Adrenal gland (tissue), 9 donors: ENCODE measurements at regions not wholly inside any gene's neighbourhood (a gene's known extent, or its start where the extent isn't known, plus 50 kb on each side); places are given as distances from the start of the nearest gene placed in this dataset.

Experiments used
- DNase-seq, 7 donors: peaks; one replicate each; pipeline ENCODE4 v3.0.0-alpha.2; 2019 to 2020
- H3K27ac ChIP-seq, 5 donors: fragments of 200-600 bp; sonication (generic) in 4 of 5; 1 replicate in 3 of 5; 2 replicates in 2 of 5; pipeline versions ENCODE4 v1.5.1 to v1.8.0; 2016 to 2020; ENCODE audit warnings: mild to moderate bottlenecking in 1 of 5
- H3K27me3 ChIP-seq: fragments of 200-600 bp; 2 replicates; pipeline ENCODE4 v1.8.0; 2021
- H3K36me3 ChIP-seq, 2 donors: fragments of 200-600 bp; replicated peaks in 1 of 2; 1 replicate in 1 of 2; 2 replicates in 1 of 2; pipeline versions ENCODE4 v1.5.1 to v1.8.0; 2018 to 2022
- H3K4me1 ChIP-seq, 2 donors: fragments of 200-600 bp; replicated peaks in 1 of 2; 1 replicate in 1 of 2; 2 replicates in 1 of 2; pipeline versions ENCODE4 v1.5.1 to v1.8.0; 2018 to 2021
- H3K4me3 ChIP-seq, 4 donors: fragments of 200-600 bp; sonication (generic) in 3 of 4; one replicate each; pipeline ENCODE4 v1.5.1; 2016 to 2018
- H3K9me3 ChIP-seq, 3 donors: fragments of 200-600 bp; sonication (generic) in 1 of 3; replicated peaks in 1 of 3; 1 replicate in 2 of 3; 2 replicates in 1 of 3; pipeline versions ENCODE4 v1.5.1 to v1.8.0; 2016 to 2021
- POLR2A ChIP-seq, 2 donors: fragments of 450-650 bp; IDR thresholded peaks; one replicate each; pipeline ENCODE4 v1.6.1; 2017; ENCODE audit warnings: antibody characterized with exemption in 2 of 2, mild to moderate bottlenecking in 2 of 2, moderate library complexity in 1 of 2
- WGBS, 4 donors: extraction: QIAGEN DNeasy Blood & Tissue Kit in 2 of 4; methylation state at CpG; one replicate each; pipeline versions ENCODE4 v1.1.5 to v1.1.7; 2013 to 2017; 5-methylcytosine and 5-hydroxymethylcytosine counted together
- intact Hi-C, 2 donors: fragments of 100-400 bp; cut with DNase I; formaldehyde crosslinking; loops; one replicate each; pipeline versions ENCODE4 v1.14.1 to v1.15.0; 2022 to 2023
- TF ChIP-seq, protein P1 (sequence below), 6 experiments: fragments of 450-650 bp in 4 of 6; fragments of 200-600 bp in 2 of 6; sonication (generic) in 1 of 6; IDR thresholded peaks; 1 replicate in 5 of 6; 2 replicates in 1 of 6; pipeline versions ENCODE4 v1.5.1 to v1.8.0; 2016 to 2021; ENCODE audit warnings: antibody characterized with exemption in 6 of 6, mild to moderate bottlenecking in 2 of 6, moderate library complexity in 1 of 6
- donor health status: healthy with polysubstance abuse.
- donor health status: Bipolar disorder and iron deficiency.
- donor health status: DM: yes; HTN: yes; CAD: no.
- donor health status: DM: no; HTN: no; CAD: no.
- donor health status: DM: no; HTN: no; CAD: no.

- 47 to 64% (median 55%) methylated on average over 2 of the region's 2 CpGs for WGBS, 4 donors
- Histone ChIP-seq H3K4me1 (no peaks in the 10 kb centered on the region), H3K4me3 (no peak overlapping the region), H3K27ac (no peak overlapping the region), H3K27me3 (no peaks in the 10 kb centered on the region), H3K36me3 (no peaks in the 10 kb centered on the region), H3K9me3 (no peaks in the 10 kb centered on the region)
- no peak for DNase-seq
- intact Hi-C loops = no loop called here
- TF ChIP-seq POLR2A (IDR thresholded peaks at IDR 0.05) = no peak
- TF ChIP-seq, protein P1, sequence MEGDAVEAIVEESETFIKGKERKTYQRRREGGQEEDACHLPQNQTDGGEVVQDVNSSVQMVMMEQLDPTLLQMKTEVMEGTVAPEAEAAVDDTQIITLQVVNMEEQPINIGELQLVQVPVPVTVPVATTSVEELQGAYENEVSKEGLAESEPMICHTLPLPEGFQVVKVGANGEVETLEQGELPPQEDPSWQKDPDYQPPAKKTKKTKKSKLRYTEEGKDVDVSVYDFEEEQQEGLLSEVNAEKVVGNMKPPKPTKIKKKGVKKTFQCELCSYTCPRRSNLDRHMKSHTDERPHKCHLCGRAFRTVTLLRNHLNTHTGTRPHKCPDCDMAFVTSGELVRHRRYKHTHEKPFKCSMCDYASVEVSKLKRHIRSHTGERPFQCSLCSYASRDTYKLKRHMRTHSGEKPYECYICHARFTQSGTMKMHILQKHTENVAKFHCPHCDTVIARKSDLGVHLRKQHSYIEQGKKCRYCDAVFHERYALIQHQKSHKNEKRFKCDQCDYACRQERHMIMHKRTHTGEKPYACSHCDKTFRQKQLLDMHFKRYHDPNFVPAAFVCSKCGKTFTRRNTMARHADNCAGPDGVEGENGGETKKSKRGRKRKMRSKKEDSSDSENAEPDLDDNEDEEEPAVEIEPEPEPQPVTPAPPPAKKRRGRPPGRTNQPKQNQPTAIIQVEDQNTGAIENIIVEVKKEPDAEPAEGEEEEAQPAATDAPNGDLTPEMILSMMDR (IDR thresholded peaks at IDR 0.05) = no peak
Observed at GRCh38 chr13:76383676-76384461, 502.3 kb downstream of the KCTD12 start.

DNA sequence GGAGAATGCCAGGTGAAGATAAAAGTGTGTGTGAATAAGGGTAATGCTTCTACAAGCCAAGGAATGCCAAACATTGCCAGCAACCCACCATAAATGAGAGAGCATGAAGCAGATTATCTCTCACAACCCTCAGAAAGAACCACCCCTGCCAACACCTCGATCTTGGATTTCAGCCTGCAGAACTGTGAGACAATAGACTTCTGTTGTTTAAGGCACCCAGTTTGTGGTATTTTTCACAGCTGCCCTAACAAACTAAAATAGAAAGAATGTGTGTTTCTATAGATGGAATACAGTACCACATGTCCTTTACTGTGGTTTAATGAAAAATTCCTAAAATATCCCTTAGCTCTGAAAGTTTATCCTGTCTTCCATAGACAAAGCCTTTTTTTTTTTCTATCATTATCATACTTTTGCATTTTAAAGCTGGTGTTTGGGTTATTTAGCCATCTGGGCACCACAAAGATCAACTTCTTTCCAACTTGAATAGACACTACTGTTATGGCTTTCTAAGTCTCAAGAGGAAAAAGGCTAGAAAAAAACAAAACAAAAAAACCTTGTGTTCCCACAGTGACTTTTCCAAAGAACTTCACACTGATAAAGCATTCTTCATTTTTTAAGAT is 505.6 kb downstream of the KCTD12 start:
- no peak overlapping the region for H3K4me3 ChIP-seq
- H3K9me3 ChIP-seq = no peaks in the 10 kb centered on the region
- DNase-seq = no peak
- H3K27ac ChIP-seq = no peak overlapping the region
- no peak for TF ChIP-seq POLR2A (IDR thresholded peaks at IDR 0.05)
- TF ChIP-seq, protein P1 (IDR thresholded peaks at IDR 0.05) = no peak
- no peaks in the 10 kb centered on the region for H3K27me3 ChIP-seq
- 64 to 88% (median 81%) methylated on average over 1 of the region's 1 CpG for WGBS, 4 donors
- intact Hi-C loops = no loop called here
- no peaks in the 10 kb centered on the region for H3K4me1 ChIP-seq
- H3K36me3 ChIP-seq = no peaks in the 10 kb centered on the region

- Histone ChIP-seq H3K4me1 (no peaks in the 10 kb centered on the region), H3K36me3 (no peaks in the 10 kb centered on the region), H3K9me3 (no peaks in the 10 kb centered on the region), H3K27me3 (no peaks in the 10 kb centered on the region), H3K27ac (no peak overlapping the region), H3K4me3 (no peak overlapping the region)
- intact Hi-C loops = no loop called here
- DNase-seq = no peak
- 73 to 78% (median 76%) methylated on average over 4 of the region's 4 CpGs for WGBS, 4 donors
- TF ChIP-seq, protein P1 (IDR thresholded peaks at IDR 0.05) = no peak
- no peak for TF ChIP-seq POLR2A (IDR thresholded peaks at IDR 0.05)
Observed at GRCh38 chr13:76379341-76380105, 506.7 kb downstream of the KCTD12 start.

DNA sequence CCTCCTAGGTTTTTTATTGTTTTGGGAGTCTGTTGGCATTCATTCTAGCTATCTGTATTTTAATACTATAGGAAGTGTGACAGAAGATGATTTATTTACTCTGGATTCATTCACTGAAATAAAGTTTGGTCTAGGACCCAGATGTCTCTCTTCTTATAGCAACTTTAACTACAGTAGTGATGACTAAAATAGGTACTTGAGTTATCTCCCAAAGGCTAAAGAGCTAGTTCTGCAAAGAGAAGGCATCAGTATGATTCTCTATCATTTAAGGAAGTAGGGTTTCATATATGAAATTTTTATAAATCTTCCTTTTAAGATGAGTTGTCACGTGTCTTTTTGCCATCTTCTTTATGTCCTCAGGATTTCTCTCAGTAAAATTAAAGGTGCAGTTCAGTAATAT is 507.4 kb downstream of the KCTD12 start:
- DNase-seq = no peak
- no peaks in the 10 kb centered on the region for H3K4me1 ChIP-seq
- H3K4me3 ChIP-seq = no peak overlapping the region
- H3K9me3 ChIP-seq = no peaks in the 10 kb centered on the region
- no peak for TF ChIP-seq POLR2A (IDR thresholded peaks at IDR 0.05)
- TF ChIP-seq, protein P1 (IDR thresholded peaks at IDR 0.05) = no peak
- intact Hi-C loops = no loop called here
- no peaks in the 10 kb centered on the region for H3K27me3 ChIP-seq
- no peak overlapping the region for H3K27ac ChIP-seq
- 60 to 79% (median 68%) methylated on average over 1 of the region's 1 CpG for WGBS, 4 donors
- no peaks in the 10 kb centered on the region for H3K36me3 ChIP-seq
